ENCODE measurements at regions not wholly inside any gene's neighbourhood (a gene's known extent, or its start where the extent isn't known, plus 50 kb on each side); places are given as distances from the start of the nearest gene placed in this dataset.

DNA sequence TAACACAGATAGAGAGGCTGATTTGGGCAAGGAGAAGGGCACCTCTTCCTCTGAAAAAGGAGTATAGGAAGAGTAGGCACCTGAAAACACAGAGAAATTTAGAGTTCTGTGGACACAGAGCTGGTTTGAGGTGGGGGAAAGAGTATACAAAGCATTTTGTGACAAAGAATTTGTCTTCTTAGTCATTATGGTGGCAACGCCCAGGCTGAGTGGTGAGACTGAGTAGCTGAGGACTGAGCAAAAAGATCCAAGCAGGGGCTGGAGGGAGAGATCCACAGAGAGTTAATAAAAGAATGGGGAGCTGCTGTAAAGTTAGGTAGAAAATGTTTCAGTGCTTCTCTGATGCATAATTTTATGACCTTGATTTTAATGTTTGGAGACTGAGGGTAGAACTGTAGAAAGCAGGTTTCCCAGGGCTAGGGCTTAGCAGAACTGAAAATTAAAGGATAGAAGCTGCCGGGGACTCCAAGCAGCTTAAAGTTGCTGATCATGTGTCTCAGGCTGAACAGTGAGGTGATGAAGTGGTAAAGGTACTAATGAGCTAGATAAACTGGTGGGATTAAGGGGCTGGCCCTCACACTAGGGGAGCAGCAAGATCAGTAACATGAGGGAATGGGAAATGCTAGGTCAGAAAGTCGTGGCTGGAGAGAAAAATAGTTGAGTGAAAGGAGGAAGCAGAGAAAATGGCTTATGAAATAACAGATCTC lies 118.9 kb downstream of the CEP44 start:
- Histone ChIP-seq H3K79me2 (ENCODE audit: insufficient read depth, low read length) (no peaks in the 10 kb centered on the region), H4K8ac (replicated peaks; ENCODE audit: insufficient read length, low read depth, low read length) (no peak overlapping the region), H3K27ac (ENCODE audit: insufficient read length, low read depth, low read length) (no peak overlapping the region), H3T11ph (ENCODE audit: low read length) (no peak overlapping the region), H2BK120ac (ENCODE audit: low read depth, low read length, poor library complexity, severe bottlenecking) (no peak overlapping the region), H3K79me1 (ENCODE audit: insufficient read depth, low read depth, low read length, poor library complexity, severe bottlenecking) (no peaks in the 10 kb centered on the region), H3K23me2 (ENCODE audit: insufficient read length, low read depth, low read length, poor library complexity, severe bottlenecking) (no peaks in the 10 kb centered on the region), H2BK12ac (ENCODE audit: insufficient read length, low read depth, low read length) (no peak overlapping the region), H2BK5ac (ENCODE audit: insufficient read length, low read length) (no peak overlapping the region), H3K23ac (ENCODE audit: insufficient read length, low read depth, low read length) (no peak overlapping the region), H3K4me1 (ENCODE audit: insufficient read depth, low read length) (peaks cover 3% of the 10 kb centered on the region; the same call in 1 of the 2 replicates), H3K14ac (ENCODE audit: insufficient read depth, low read length) (no peak overlapping the region), H3K56ac (ENCODE audit: insufficient read length, low read depth, low read length) (no peak overlapping the region), H3K9ac (ENCODE audit: extremely low read depth, insufficient read length, low read length) (no peak overlapping the region), H2BK15ac (ENCODE audit: low read depth, low read length) (no peak overlapping the region), H3K4ac (ENCODE audit: low read depth, low read length) (no peak overlapping the region), H4K5ac (ENCODE audit: insufficient read length, low read depth, low read length) (no peak overlapping the region), H2AFZ (ENCODE audit: low read length) (no peak overlapping the region), H3K9me3 (ENCODE audit: control insufficient read depth, low read depth, low read length) (no peaks in the 10 kb centered on the region), H4K91ac (ENCODE audit: insufficient read length, low read depth, low read length) (no peak overlapping the region), H3K27me3 (ENCODE audit: insufficient read depth, low read length) (no peaks in the 10 kb centered on the region), H2AK5ac (ENCODE audit: insufficient read length, low read length) (no peak overlapping the region), H3K18ac (ENCODE audit: insufficient read length, low read depth, low read length) (no peak overlapping the region), H3K4me2 (ENCODE audit: insufficient read depth, insufficient read length, low read length) (no peak overlapping the region), H4K20me1 (ENCODE audit: control insufficient read depth, insufficient read depth, insufficient read length) (no peaks in the 10 kb centered on the region), H2BK20ac (ENCODE audit: low read depth, low read length, poor library complexity, severe bottlenecking) (no peak overlapping the region)
- H3K4me3 Mint-ChIP-seq = no peak overlapping the region
- no peak for DNase-seq
- WGBS (ENCODE audit: extremely low coverage, insufficient read length, low lambda C conversion rate) = no CpG with 5 or more reads among the region's 3 CpGs
- H3K4me1 Mint-ChIP-seq = peaks cover 44 to 53% of the 10 kb centered on the region in 2 experiments
- H3K9me3 Mint-ChIP-seq = no peaks in the 10 kb centered on the region
- H3K36me3 Mint-ChIP-seq (ENCODE audit: insufficient read depth in 1 of 3, low read depth in 3 of 3) = no peaks in the 10 kb centered on the region
- peak overlapping the region in 1 of 3 experiments; percentile 82; a peak in 3 of 7 replicates for H3K27ac Mint-ChIP-seq
- no peaks in the 10 kb centered on the region for H3K27me3 Mint-ChIP-seq (ENCODE audit: low read depth)
- TF ChIP-seq, protein P1, sequence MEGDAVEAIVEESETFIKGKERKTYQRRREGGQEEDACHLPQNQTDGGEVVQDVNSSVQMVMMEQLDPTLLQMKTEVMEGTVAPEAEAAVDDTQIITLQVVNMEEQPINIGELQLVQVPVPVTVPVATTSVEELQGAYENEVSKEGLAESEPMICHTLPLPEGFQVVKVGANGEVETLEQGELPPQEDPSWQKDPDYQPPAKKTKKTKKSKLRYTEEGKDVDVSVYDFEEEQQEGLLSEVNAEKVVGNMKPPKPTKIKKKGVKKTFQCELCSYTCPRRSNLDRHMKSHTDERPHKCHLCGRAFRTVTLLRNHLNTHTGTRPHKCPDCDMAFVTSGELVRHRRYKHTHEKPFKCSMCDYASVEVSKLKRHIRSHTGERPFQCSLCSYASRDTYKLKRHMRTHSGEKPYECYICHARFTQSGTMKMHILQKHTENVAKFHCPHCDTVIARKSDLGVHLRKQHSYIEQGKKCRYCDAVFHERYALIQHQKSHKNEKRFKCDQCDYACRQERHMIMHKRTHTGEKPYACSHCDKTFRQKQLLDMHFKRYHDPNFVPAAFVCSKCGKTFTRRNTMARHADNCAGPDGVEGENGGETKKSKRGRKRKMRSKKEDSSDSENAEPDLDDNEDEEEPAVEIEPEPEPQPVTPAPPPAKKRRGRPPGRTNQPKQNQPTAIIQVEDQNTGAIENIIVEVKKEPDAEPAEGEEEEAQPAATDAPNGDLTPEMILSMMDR (conservative IDR thresholded peaks at IDR 0.05) = no peak

All from H9 (cell line).